ENCODE measurements at regions not wholly inside any gene's neighbourhood (a gene's known extent, or its start where the extent isn't known, plus 50 kb on each side); places are given as distances from the start of the nearest gene placed in this dataset.

GRCh38 chr16:17861981-17862479 lies 391.3 kb upstream of the XYLT1 start:
- in situ Hi-C loops (cut with MboI; ENCODE audit: low pct_unique_long_range_greater_than_20kb, low sequenced_read_pairs, unreplicated experiment) = no loop called here
- TF ChIP-seq, protein P1, sequence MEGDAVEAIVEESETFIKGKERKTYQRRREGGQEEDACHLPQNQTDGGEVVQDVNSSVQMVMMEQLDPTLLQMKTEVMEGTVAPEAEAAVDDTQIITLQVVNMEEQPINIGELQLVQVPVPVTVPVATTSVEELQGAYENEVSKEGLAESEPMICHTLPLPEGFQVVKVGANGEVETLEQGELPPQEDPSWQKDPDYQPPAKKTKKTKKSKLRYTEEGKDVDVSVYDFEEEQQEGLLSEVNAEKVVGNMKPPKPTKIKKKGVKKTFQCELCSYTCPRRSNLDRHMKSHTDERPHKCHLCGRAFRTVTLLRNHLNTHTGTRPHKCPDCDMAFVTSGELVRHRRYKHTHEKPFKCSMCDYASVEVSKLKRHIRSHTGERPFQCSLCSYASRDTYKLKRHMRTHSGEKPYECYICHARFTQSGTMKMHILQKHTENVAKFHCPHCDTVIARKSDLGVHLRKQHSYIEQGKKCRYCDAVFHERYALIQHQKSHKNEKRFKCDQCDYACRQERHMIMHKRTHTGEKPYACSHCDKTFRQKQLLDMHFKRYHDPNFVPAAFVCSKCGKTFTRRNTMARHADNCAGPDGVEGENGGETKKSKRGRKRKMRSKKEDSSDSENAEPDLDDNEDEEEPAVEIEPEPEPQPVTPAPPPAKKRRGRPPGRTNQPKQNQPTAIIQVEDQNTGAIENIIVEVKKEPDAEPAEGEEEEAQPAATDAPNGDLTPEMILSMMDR (IDR thresholded peaks at IDR 0.05; ENCODE audit: extremely low read depth, insufficient read depth, missing control alignments) = no peak
- DNase-seq (ENCODE audit: low spot score) = no peak

- TF ChIP-seq, protein P1 (IDR thresholded peaks at IDR 0.05; ENCODE audit: extremely low read depth, insufficient read depth, missing control alignments) = no peak
- in situ Hi-C loops (cut with MboI; ENCODE audit: low pct_unique_long_range_greater_than_20kb, low sequenced_read_pairs, unreplicated experiment) = no loop called here
- DNase-seq (ENCODE audit: low spot score) = no peak
These were observed 387.3 kb upstream of the XYLT1 start for GRCh38 chr16:17858061-17858460.

DNA sequence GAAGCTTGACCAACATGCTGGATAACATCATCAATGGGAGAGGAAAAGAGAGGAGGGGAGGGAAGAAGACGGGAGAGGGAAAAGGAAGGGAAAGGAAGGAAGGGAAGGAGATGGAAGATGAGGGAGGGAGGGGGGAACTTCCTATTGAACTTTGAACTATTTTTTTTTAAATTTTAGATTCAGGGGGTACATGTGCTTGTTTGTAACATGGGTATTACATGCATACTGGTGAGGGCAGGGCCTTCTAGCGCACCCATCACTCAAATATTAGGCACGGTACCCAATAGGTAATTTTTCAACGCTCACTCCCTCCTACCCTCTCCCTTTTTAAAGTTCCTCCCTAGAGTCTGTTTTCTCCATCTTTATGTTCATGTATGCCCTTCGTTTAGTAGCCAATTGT lies 383.2 kb upstream of the XYLT1 start:
- in situ Hi-C loops (cut with MboI; ENCODE audit: low pct_unique_long_range_greater_than_20kb, low sequenced_read_pairs, unreplicated experiment) = no loop called here
- TF ChIP-seq, protein P1 (IDR thresholded peaks at IDR 0.05; ENCODE audit: extremely low read depth, insufficient read depth, missing control alignments) = no peak
- DNase-seq (ENCODE audit: low spot score) = no peak

DNA sequence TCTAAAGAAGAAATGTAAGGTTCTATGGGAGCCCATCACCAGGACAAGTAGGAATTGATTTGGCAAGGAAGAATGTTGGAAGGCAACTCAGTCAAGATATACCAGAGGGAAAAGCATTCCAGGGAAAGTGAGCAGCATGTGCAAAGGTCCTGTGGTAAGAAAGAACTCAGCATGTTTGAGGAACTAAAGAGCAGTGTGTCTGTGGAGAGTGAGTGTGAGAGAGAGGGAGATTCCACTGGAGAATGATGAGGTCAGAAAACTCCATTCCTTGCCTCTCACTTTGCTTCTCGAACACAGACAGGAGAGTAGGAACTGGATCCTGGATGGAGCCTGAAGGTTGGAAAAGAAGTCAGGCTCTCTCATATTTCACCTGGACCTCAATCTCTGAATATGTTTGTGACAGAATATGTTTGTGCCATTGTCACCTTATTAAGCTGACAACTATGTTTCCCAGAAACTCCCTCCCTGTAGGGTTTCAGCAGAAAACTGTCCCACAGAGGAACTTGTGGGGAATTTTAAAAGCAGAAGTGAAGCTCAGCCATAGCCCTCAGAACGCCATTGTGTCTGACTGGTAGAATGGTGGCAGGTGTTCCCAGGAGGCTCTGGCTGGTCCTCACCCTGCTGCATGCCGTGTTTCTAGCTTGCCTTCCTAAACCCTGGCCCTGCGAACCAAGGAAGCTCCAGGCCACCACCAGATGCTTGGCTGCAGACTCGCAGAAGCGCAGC lies 382.4 kb upstream of the XYLT1 start:
- in situ Hi-C loops (cut with MboI; ENCODE audit: low pct_unique_long_range_greater_than_20kb, low sequenced_read_pairs, unreplicated experiment) = no loop called here
- TF ChIP-seq, protein P1 (IDR thresholded peaks at IDR 0.05; ENCODE audit: extremely low read depth, insufficient read depth, missing control alignments) = no peak
- DNase-seq (ENCODE audit: low spot score) = no peak

GRCh38 chr16:17850581-17851250 lies 380.0 kb upstream of the XYLT1 start:
- in situ Hi-C loops (cut with MboI; ENCODE audit: low pct_unique_long_range_greater_than_20kb, low sequenced_read_pairs, unreplicated experiment) = no loop called here
- TF ChIP-seq, protein P1 (IDR thresholded peaks at IDR 0.05; ENCODE audit: extremely low read depth, insufficient read depth, missing control alignments) = no peak
- DNase-seq (ENCODE audit: low spot score) = no peak

- DNase-seq (ENCODE audit: low spot score) = no peak
- TF ChIP-seq, protein P1 (IDR thresholded peaks at IDR 0.05; ENCODE audit: extremely low read depth, insufficient read depth, missing control alignments) = no peak
These were observed 376.6 kb upstream of the XYLT1 start for GRCh38 chr16:17847234-17847795.

More at GRCh38 chr16:17847234-17847795, 376.6 kb upstream of the XYLT1 start:
- in situ Hi-C loops (cut with MboI; ENCODE audit: low pct_unique_long_range_greater_than_20kb, low sequenced_read_pairs, unreplicated experiment) = no loop called here

Measured in GM13977 (cell line).